ENCODE measurements at regions not wholly inside any gene's neighbourhood (a gene's known extent, or its start where the extent isn't known, plus 50 kb on each side); places are given as distances from the start of the nearest gene placed in this dataset.

DNA sequence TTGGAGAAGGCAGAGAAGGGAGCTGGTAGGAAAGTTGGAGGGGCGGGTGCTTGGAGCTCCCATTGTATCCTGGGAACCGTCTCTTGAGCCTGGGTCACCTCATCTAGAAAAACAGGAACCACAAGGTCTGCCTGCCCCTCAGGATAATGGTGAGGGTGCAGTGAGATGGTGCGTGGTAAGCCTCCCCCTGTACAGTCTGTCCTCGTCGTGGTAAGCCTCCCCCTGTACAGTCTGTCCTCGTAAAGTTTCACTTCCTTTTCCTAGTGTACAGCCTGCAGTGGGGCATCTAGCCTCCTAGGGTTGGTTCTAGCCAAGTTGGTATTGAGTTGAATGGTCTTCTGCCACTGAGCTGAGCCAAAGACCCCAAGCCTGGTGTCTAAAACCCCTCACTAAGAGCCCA lies 66.5 kb upstream of the IGSF21 start:
- ChIA-PET POLR2A (ENCODE audit: low non-redundant PET) (no interaction called here), CTCF (no interaction called here)
- no peak overlapping the region for H3K4me3 ChIP-seq (ENCODE audit: low read depth, low read length, poor library complexity, severe bottlenecking)
- H3K36me3 ChIP-seq (ENCODE audit: insufficient read depth, low read length, poor library complexity, severe bottlenecking) = no peaks in the 10 kb centered on the region
- H3K9me3 ChIP-seq (ENCODE audit: low read depth, low read length, poor library complexity, severe bottlenecking) = no peaks in the 10 kb centered on the region
- no TSS peak for BruUV-seq (replicated peaks)
- H3K27me3 ChIP-seq (replicated peaks; ENCODE audit: insufficient read depth, low read depth, low read length, poor library complexity) = peaks cover 6% of the 10 kb centered on the region
- intact Hi-C loops (cut with micrococcal nuclease; ENCODE audit: unreplicated experiment) = no loop called here
- H3K27ac ChIP-seq (ENCODE audit: low read depth, low read length, poor library complexity, severe bottlenecking) = no peak overlapping the region
- DNase-seq (ENCODE audit: low spot score) = no peak
- H3K4me1 ChIP-seq (ENCODE audit: insufficient read depth, low read length, poor library complexity, severe bottlenecking) = no peaks in the 10 kb centered on the region
- TF ChIP-seq EZH2 (IDR thresholded peaks at IDR 0.05; ENCODE audit: borderline replicate concordance, low read depth, low read length, poor library complexity, severe bottlenecking) (no peak), CTCF (conservative IDR thresholded peaks at IDR 0.05; ENCODE audit: low read depth, low read length) (no peak)

GRCh38 chr1:18041685-18042355 lies 65.8 kb upstream of the IGSF21 start:
- H3K4me1 ChIP-seq (ENCODE audit: insufficient read depth, low read length, poor library complexity, severe bottlenecking) = no peaks in the 10 kb centered on the region
- DNase-seq (ENCODE audit: low spot score) = no peak
- TF ChIP-seq EZH2 (IDR thresholded peaks at IDR 0.05; ENCODE audit: borderline replicate concordance, low read depth, low read length, poor library complexity, severe bottlenecking) (no peak), CTCF (conservative IDR thresholded peaks at IDR 0.05; ENCODE audit: low read depth, low read length) (no peak)
- ChIA-PET CTCF (interaction anchor here (0.6 kb wide), 1 partner anchor 139 kb away, joined by 4 read pairs; no protein-coding TSS in a partner anchor), POLR2A (ENCODE audit: low non-redundant PET) (no interaction called here)
- no peaks in the 10 kb centered on the region for H3K9me3 ChIP-seq (ENCODE audit: low read depth, low read length, poor library complexity, severe bottlenecking)
- no peaks in the 10 kb centered on the region for H3K36me3 ChIP-seq (ENCODE audit: insufficient read depth, low read length, poor library complexity, severe bottlenecking)
- H3K4me3 ChIP-seq (ENCODE audit: low read depth, low read length, poor library complexity, severe bottlenecking) = no peak overlapping the region
- intact Hi-C loops (cut with micrococcal nuclease; ENCODE audit: unreplicated experiment) = no loop called here
- no TSS peak for BruUV-seq (replicated peaks)
- peaks cover 1% of the 10 kb centered on the region for H3K27me3 ChIP-seq (replicated peaks; ENCODE audit: insufficient read depth, low read depth, low read length, poor library complexity)
- no peak overlapping the region for H3K27ac ChIP-seq (ENCODE audit: low read depth, low read length, poor library complexity, severe bottlenecking)

- BruUV-seq (replicated peaks) = no TSS peak
- Histone ChIP-seq H3K4me3 (ENCODE audit: low read depth, low read length, poor library complexity, severe bottlenecking) (no peak overlapping the region), H3K36me3 (ENCODE audit: insufficient read depth, low read length, poor library complexity, severe bottlenecking) (no peaks in the 10 kb centered on the region), H3K27me3 (replicated peaks; ENCODE audit: insufficient read depth, low read depth, low read length, poor library complexity) (no peaks in the 10 kb centered on the region), H3K9me3 (ENCODE audit: low read depth, low read length, poor library complexity, severe bottlenecking) (no peaks in the 10 kb centered on the region), H3K4me1 (ENCODE audit: insufficient read depth, low read length, poor library complexity, severe bottlenecking) (no peaks in the 10 kb centered on the region), H3K27ac (ENCODE audit: low read depth, low read length, poor library complexity, severe bottlenecking) (no peak overlapping the region)
- CTCF ChIA-PET = no interaction called here
- TF ChIP-seq CTCF (conservative IDR thresholded peaks at IDR 0.05; ENCODE audit: low read depth, low read length) (no peak), EZH2 (IDR thresholded peaks at IDR 0.05; ENCODE audit: borderline replicate concordance, low read depth, low read length, poor library complexity, severe bottlenecking) (no peak)
- DNase-seq (ENCODE audit: low spot score) = no peak
- POLR2A ChIA-PET (ENCODE audit: low non-redundant PET) = no interaction called here
- intact Hi-C loops (cut with micrococcal nuclease; ENCODE audit: unreplicated experiment) = no loop called here
Observed at GRCh38 chr1:18043871-18044270, 63.7 kb upstream of the IGSF21 start.
